ENCODE measurements at regions not wholly inside any gene's neighbourhood (a gene's known extent, or its start where the extent isn't known, plus 50 kb on each side); places are given as distances from the start of the nearest gene placed in this dataset.

- no peaks in the 10 kb centered on the region for H3K4me1 ChIP-seq
- no peak for DNase-seq
- intact Hi-C loops (cut with DNase I): no loop called here
Measured at GRCh38 chr15:58260205-58260724, 122.1 kb downstream of the AQP9 start.

GRCh38 chr15:58260725-58261267, 122.6 kb downstream of the AQP9 start:
- no peaks in the 10 kb centered on the region for H3K36me3 ChIP-seq
- no peak for TF ChIP-seq CTCF (IDR thresholded peaks at IDR 0.05)
- H3K4me1 ChIP-seq: no peaks in the 10 kb centered on the region
- intact Hi-C loops (cut with DNase I): no loop called here
- H3K4me3 ChIP-seq: no peak overlapping the region
- ATAC-seq (no peak), DNase-seq (no peak)
- no peaks in the 10 kb centered on the region for H3K9me3 ChIP-seq
- H3K27ac ChIP-seq: no peak overlapping the region
- H3K27me3 ChIP-seq: no peaks in the 10 kb centered on the region

More at GRCh38 chr15:58260205-58260724, 122.1 kb downstream of the AQP9 start:
- Histone ChIP-seq H3K27ac (no peak overlapping the region), H3K27me3 (no peaks in the 10 kb centered on the region), H3K4me3 (no peak overlapping the region), H3K9me3 (no peaks in the 10 kb centered on the region), H3K36me3 (no peaks in the 10 kb centered on the region)
- TF ChIP-seq CTCF (IDR thresholded peaks at IDR 0.05): no peak
- ATAC-seq: no peak

- ATAC-seq: no peak
- Histone ChIP-seq H3K9me3 (no peaks in the 10 kb centered on the region), H3K4me3 (no peak overlapping the region), H3K4me1 (no peaks in the 10 kb centered on the region), H3K27me3 (no peaks in the 10 kb centered on the region), H3K36me3 (no peaks in the 10 kb centered on the region), H3K27ac (no peak overlapping the region)
- no peak for TF ChIP-seq CTCF (IDR thresholded peaks at IDR 0.05)
- intact Hi-C loops (cut with DNase I): no loop called here
- no peak for DNase-seq
Measured at GRCh38 chr15:58261368-58261767, 123.2 kb downstream of the AQP9 start.

GRCh38 chr15:58264053-58264971, 126.1 kb downstream of the AQP9 start:
- Histone ChIP-seq H3K36me3 (no peaks in the 10 kb centered on the region), H3K27ac (no peak overlapping the region), H3K9me3 (no peaks in the 10 kb centered on the region), H3K4me1 (no peaks in the 10 kb centered on the region), H3K4me3 (no peak overlapping the region), H3K27me3 (no peaks in the 10 kb centered on the region)
- no peak for DNase-seq
- no peak for ATAC-seq
- intact Hi-C loops (cut with DNase I): no loop called here
- no peak for TF ChIP-seq CTCF (IDR thresholded peaks at IDR 0.05)

GRCh38 chr15:58267051-58267450, 128.9 kb downstream of the AQP9 start:
- intact Hi-C loops (cut with DNase I): no loop called here
- no peak for TF ChIP-seq CTCF (IDR thresholded peaks at IDR 0.05)
- no peaks in the 10 kb centered on the region for H3K27me3 ChIP-seq
- H3K36me3 ChIP-seq: no peaks in the 10 kb centered on the region
- DNase-seq: no peak
- H3K4me1 ChIP-seq: peaks cover 5% of the 10 kb centered on the region
- H3K27ac ChIP-seq: no peak overlapping the region
- H3K9me3 ChIP-seq: no peaks in the 10 kb centered on the region
- no peak overlapping the region for H3K4me3 ChIP-seq
- ATAC-seq: no peak

Data from upper lobe of right lung (tissue), 1 donor.